GM20000 (cell line): ENCODE measurements at regions not wholly inside any gene's neighbourhood (a gene's known extent, or its start where the extent isn't known, plus 50 kb on each side); places are given as distances from the start of the nearest gene placed in this dataset.

Experiments used
- DNase-seq: peaks from one replicate; pipeline ENCODE4 v3.0.0; 2012; ENCODE audit warnings: low spot score
- CTCF ChIP-seq: IDR thresholded peaks from 2 replicates; pipeline ENCODE4 v1.5.1; 2012; ENCODE audit warnings: mild to moderate bottlenecking, control low read depth; ENCODE audit errors: extremely low read depth, missing control alignments

GRCh38 chrX:33307911-33308354 lies 96.6 kb upstream of the DMD start:
- TF ChIP-seq CTCF: no peak

GRCh38 chrX:33298622-33299021 lies 87.3 kb upstream of the DMD start:
- no peak for DNase-seq
- TF ChIP-seq CTCF: no peak

More at GRCh38 chrX:33307911-33308354, 96.6 kb upstream of the DMD start:
- no peak for DNase-seq

- DNase-seq: no peak
- no peak for TF ChIP-seq CTCF
Measured at GRCh38 chrX:33285550-33285949, 74.2 kb upstream of the DMD start.

GRCh38 chrX:33277046-33277445 lies 65.7 kb upstream of the DMD start:
- TF ChIP-seq CTCF: no peak
- no peak for DNase-seq

GRCh38 chrX:33273535-33273934 lies 62.2 kb upstream of the DMD start:
- DNase-seq: no peak
- no peak for TF ChIP-seq CTCF

GRCh38 chrX:33272986-33273385 lies 61.6 kb upstream of the DMD start:
- no peak for DNase-seq
- TF ChIP-seq CTCF: no peak
